ENCODE measurements at regions not wholly inside any gene's neighbourhood (a gene's known extent, or its start where the extent isn't known, plus 50 kb on each side); places are given as distances from the start of the nearest gene placed in this dataset. TPM values are rescaled to one million over a fixed set of nuclear protein-coding genes. Genes with fewer than 3 reads are reported as not detected.

GRCh38 chr12:104815935-104816334 is 142.2 kb downstream of the SLC41A2 start:
- Histone ChIP-seq H2AFZ (no peak overlapping the region), H3K9me2 (ENCODE audit: insufficient read depth) (no peaks in the 10 kb centered on the region), H3K79me2 (ENCODE audit: insufficient read depth) (no peaks in the 10 kb centered on the region), H3K9me3 (ENCODE audit: low read depth) (no peaks in the 10 kb centered on the region), H3K4me1 (ENCODE audit: insufficient read depth) (no peaks in the 10 kb centered on the region), H4K20me1 (ENCODE audit: insufficient read depth) (no peaks in the 10 kb centered on the region), H3K36me3 (ENCODE audit: low read depth) (no peaks in the 10 kb centered on the region; the same call in 1 of the 2 replicates), H3K27me3 (replicated peaks; ENCODE audit: insufficient read depth) (no peaks in the 10 kb centered on the region), H3K9ac (no peak overlapping the region), H3K27ac (no peak overlapping the region), H3K4me3 (no peak overlapping the region), H3F3A (ENCODE audit: insufficient read depth) (no peaks in the 10 kb centered on the region), H3K4me2 (ENCODE audit: unreplicated experiment) (no peak overlapping the region)
- DNase-seq, result no peak
- 82 to 84% methylated on average over 5 of the region's 5 CpGs for WGBS, 2 experiments (ENCODE audit: low coverage in 1 of 2, low lambda C conversion rate in 2 of 2, missing lambda C conversion rate in 2 of 2)
- in situ Hi-C loops (cut with MboI), result no loop called here
- TF ChIP-seq EZH2 (IDR thresholded peaks at IDR 0.05; ENCODE audit: insufficient read depth, poor library complexity, severe bottlenecking), result no peak

- Histone ChIP-seq H3K4me1 (ENCODE audit: insufficient read depth) (no peaks in the 10 kb centered on the region), H4K20me1 (ENCODE audit: insufficient read depth) (no peaks in the 10 kb centered on the region), H3K27ac (no peak overlapping the region), H3K9me3 (ENCODE audit: low read depth) (no peaks in the 10 kb centered on the region), H3K4me2 (ENCODE audit: unreplicated experiment) (no peak overlapping the region), H2AFZ (no peak overlapping the region), H3K27me3 (replicated peaks; ENCODE audit: insufficient read depth) (no peaks in the 10 kb centered on the region), H3K9ac (no peak overlapping the region), H3K79me2 (ENCODE audit: insufficient read depth) (no peaks in the 10 kb centered on the region), H3K36me3 (ENCODE audit: low read depth) (no peaks in the 10 kb centered on the region; the same call in 1 of the 2 replicates), H3F3A (ENCODE audit: insufficient read depth) (no peaks in the 10 kb centered on the region), H3K9me2 (ENCODE audit: insufficient read depth) (no peaks in the 10 kb centered on the region), H3K4me3 (no peak overlapping the region)
- TF ChIP-seq EZH2phosphoT487 (IDR thresholded peaks at IDR 0.05; ENCODE audit: insufficient read depth, low read depth) (no peak), EZH2 (IDR thresholded peaks at IDR 0.05; ENCODE audit: insufficient read depth, poor library complexity, severe bottlenecking) (no peak)
- DNase-seq, result no peak
- in situ Hi-C loops (cut with MboI), result no loop called here
- WGBS, 2 experiments (ENCODE audit: low coverage in 1 of 2, low lambda C conversion rate in 2 of 2, missing lambda C conversion rate in 2 of 2), result 77 to 79% methylated on average over 3 of the region's 3 CpGs
These were observed 143.1 kb downstream of the SLC41A2 start for GRCh38 chr12:104814944-104815343.

Small RNA genes in the stretch of these regions (small RNA-seq; reads per million reads assigned to genes)
- not detected for gene RF00019 (ENCODE audit: low read depth, low replicate concordance)

Measured in GM23248 (cell line).